OCI-LY7 (cell line): ENCODE measurements at regions not wholly inside any gene's neighbourhood (a gene's known extent, or its start where the extent isn't known, plus 50 kb on each side); places are given as distances from the start of the nearest gene placed in this dataset.

Experiments
- BruUV-seq: library from RNA; stranded (reverse); fragments of 400-500 nt; replicated peaks from 2 replicates; lab custom pipeline; 2021; lab: Mats Ljungman, UMichigan
- CTCF ChIA-PET: fragments of 300-600 bp; sonication (Branson Sonifier 250); formaldehyde crosslinking; loops from one replicate; lab custom pipeline; 2022; ENCODE audit warnings: antibody characterized with exemption; ENCODE audit not compliant: unreplicated experiment; lab: Charles Lee
- POLR2A ChIA-PET: fragments of 300-600 bp; sonication (Branson Sonifier 250); formaldehyde crosslinking; loops from one replicate; lab custom pipeline; 2022; ENCODE audit warnings: antibody characterized with exemption; lab: Charles Lee
- DNase-seq: peaks from one replicate; pipeline ENCODE4 v3.0.0-alpha.2; 2015; ENCODE audit warnings: low spot score
- H2AFZ ChIP-seq: fragments of 200-600 bp; sonication (generic), shearing (Covaris generic); 2 replicates; pipeline ENCODE4 v1.6.1; 2014; ENCODE audit warnings: mild to moderate bottlenecking, antibody characterized with exemption, low read length, moderate library complexity
- H3K27ac ChIP-seq: fragments of 200-600 bp; sonication (generic); 2 replicates; pipeline ENCODE4 v1.5.1; 2014; ENCODE audit warnings: mixed run types, low read depth, mild to moderate bottlenecking, moderate library complexity, low read length, inconsistent platforms; ENCODE audit not compliant: poor library complexity, severe bottlenecking
- H3K36me3 ChIP-seq: fragments of 200-600 bp; sonication (generic); 2 replicates; pipeline ENCODE4 v1.6.1; 2014; ENCODE audit warnings: mild to moderate bottlenecking, antibody characterized with exemption, low read length, moderate library complexity, mixed read lengths; ENCODE audit not compliant: insufficient read depth
- H3K4me1 ChIP-seq: fragments of 200-600 bp; sonication (generic); 2 replicates; pipeline ENCODE4 v1.5.1; 2014; ENCODE audit warnings: mild to moderate bottlenecking, low read length; ENCODE audit not compliant: insufficient read depth, poor library complexity, severe bottlenecking
- H3K4me2 ChIP-seq: fragments of 200-600 bp; sonication (generic); 2 replicates; pipeline ENCODE4 v1.6.1; 2014; ENCODE audit warnings: mild to moderate bottlenecking, low read length
- H3K4me3 ChIP-seq: fragments of 200-600 bp; sonication (generic); 2 replicates; pipeline ENCODE4 v1.5.1; 2014; ENCODE audit warnings: mild to moderate bottlenecking, low read depth, low read length; ENCODE audit not compliant: poor library complexity, severe bottlenecking
- H3K79me2 ChIP-seq: fragments of 200-600 bp; sonication (generic); 2 replicates; pipeline ENCODE4 v1.6.1; 2016; ENCODE audit warnings: low read depth, mild to moderate bottlenecking, low read length, moderate library complexity, mixed read lengths; ENCODE audit not compliant: insufficient read depth
- H3K9me2 ChIP-seq: fragments of 200-600 bp; sonication (generic); 2 replicates; pipeline ENCODE4 v1.6.1; 2016; ENCODE audit warnings: mild to moderate bottlenecking, low read length, mixed read lengths; ENCODE audit not compliant: insufficient read depth
- H3K9me3 ChIP-seq: fragments of 200-600 bp; sonication (generic); 2 replicates; pipeline ENCODE4 v1.6.1; 2014; ENCODE audit warnings: mild to moderate bottlenecking, mixed run types, low read length, mixed read lengths
- H4K20me1 ChIP-seq: fragments of 200-600 bp; sonication (generic); 2 replicates; pipeline ENCODE4 v1.6.1; 2014; ENCODE audit warnings: mild to moderate bottlenecking, antibody characterized with exemption, low read length, moderate library complexity, mixed read lengths; ENCODE audit not compliant: insufficient read depth
- CTCF ChIP-seq: fragments of 200-600 bp; sonication (generic); conservative IDR thresholded peaks from 2 replicates; pipeline ENCODE4 v1.5.1; 2014; ENCODE audit warnings: mild to moderate bottlenecking, antibody characterized with exemption, low read length, moderate library complexity, mixed read lengths
- EZH2phosphoT487 ChIP-seq: fragments of 200-600 bp; sonication (generic); IDR thresholded peaks from 2 replicates; pipeline ENCODE4 v1.6.1; 2018; ENCODE audit warnings: low read depth, borderline replicate concordance, mild to moderate bottlenecking, mixed run types, antibody characterized with exemption, low read length, moderate library complexity, mixed read lengths
- intact Hi-C: fragments of 100-400 bp; cut with micrococcal nuclease; formaldehyde crosslinking; loops from one replicate; pipeline ENCODE4 v1.10.0; 2022; ENCODE audit not compliant: unreplicated experiment

DNA sequence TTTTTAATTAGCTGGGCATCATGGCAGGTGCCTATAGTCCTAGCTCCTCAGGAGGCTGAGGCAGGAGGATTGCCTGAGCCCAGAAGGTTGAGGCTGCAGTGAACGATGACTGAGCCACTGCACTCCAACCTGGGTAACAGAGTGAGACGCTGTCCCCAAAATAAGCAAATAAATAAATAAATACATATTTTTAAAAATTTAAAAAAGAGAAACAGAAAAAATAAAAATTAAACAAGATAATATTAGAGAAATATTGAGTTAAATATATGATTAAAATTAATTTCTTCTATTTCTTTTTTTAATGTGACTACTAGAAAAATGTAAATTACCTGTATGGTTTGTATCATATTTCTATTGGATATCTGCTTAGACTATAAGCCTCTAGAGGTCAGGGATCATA is 59.3 kb upstream of the ATP1A1 start:
- H2AFZ ChIP-seq, result no peak overlapping the region
- TF ChIP-seq EZH2phosphoT487, result no peak
- no peak for TF ChIP-seq CTCF
- H3K4me3 ChIP-seq, result no peak overlapping the region
- peaks cover 31% of the 10 kb centered on the region for H3K4me1 ChIP-seq
- H3K9me3 ChIP-seq, result no peaks in the 10 kb centered on the region
- ChIA-PET CTCF (no interaction called here), POLR2A (interaction anchor here (0.6 kb wide), 1 partner anchor 124 kb away, joined by 4 read pairs; no protein-coding TSS in a partner anchor)
- no TSS peak for BruUV-seq
- H3K79me2 ChIP-seq, result no peaks in the 10 kb centered on the region
- no peaks in the 10 kb centered on the region for H3K36me3 ChIP-seq
- no peak overlapping the region for H3K27ac ChIP-seq
- H3K4me2 ChIP-seq, result no peak overlapping the region
- H4K20me1 ChIP-seq, result no peaks in the 10 kb centered on the region
- DNase-seq, result no peak
- intact Hi-C loops, result no loop called here
- H3K9me2 ChIP-seq, result no peaks in the 10 kb centered on the region

GRCh38 chr1:116314305-116314919 is 58.6 kb upstream of the ATP1A1 start:
- no peak for TF ChIP-seq EZH2phosphoT487
- TF ChIP-seq CTCF, result no peak
- ChIA-PET POLR2A (interaction anchor here (0.6 kb wide), 1 partner anchor 76 kb away, joined by 4 read pairs; no protein-coding TSS in a partner anchor), CTCF (no interaction called here)
- Histone ChIP-seq H3K9me2 (no peaks in the 10 kb centered on the region), H3K27ac (no peak overlapping the region), H2AFZ (no peak overlapping the region), H3K4me3 (no peak overlapping the region), H4K20me1 (no peaks in the 10 kb centered on the region), H3K4me2 (no peak overlapping the region), H3K9me3 (no peaks in the 10 kb centered on the region), H3K4me1 (peaks cover 31% of the 10 kb centered on the region), H3K36me3 (no peaks in the 10 kb centered on the region), H3K79me2 (no peaks in the 10 kb centered on the region)
- intact Hi-C loops, result no loop called here
- DNase-seq, result no peak
- BruUV-seq, result no TSS peak

DNA sequence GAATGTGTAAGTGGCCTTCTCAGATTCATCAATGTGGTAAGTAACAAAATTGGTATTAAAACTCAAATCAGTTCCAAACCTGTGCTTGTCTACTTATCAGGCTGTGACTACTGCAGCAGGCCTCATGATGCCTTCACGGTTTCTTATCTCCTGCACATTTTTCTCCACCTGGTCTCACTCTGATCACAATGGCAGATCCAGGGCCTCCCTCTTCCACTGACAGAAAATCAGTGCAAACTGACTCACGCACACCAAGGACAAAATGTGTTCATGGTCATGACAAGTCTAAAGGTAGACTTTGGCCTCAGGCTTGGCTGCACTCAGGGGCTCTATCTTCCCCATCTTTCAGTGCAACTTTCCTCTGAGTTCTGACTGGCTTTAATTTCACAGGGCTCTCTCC is 56.7 kb upstream of the ATP1A1 start:
- Histone ChIP-seq H3K9me3 (no peaks in the 10 kb centered on the region), H3K79me2 (no peaks in the 10 kb centered on the region), H3K4me1 (peaks cover 37% of the 10 kb centered on the region), H3K9me2 (no peaks in the 10 kb centered on the region), H3K36me3 (no peaks in the 10 kb centered on the region), H3K4me3 (no peak overlapping the region), H3K27ac (no peak overlapping the region), H2AFZ (peak overlapping the region; percentile 64; the same call in 1 of the 2 replicates), H3K4me2 (no peak overlapping the region), H4K20me1 (no peaks in the 10 kb centered on the region)
- CTCF ChIA-PET, result no interaction called here
- BruUV-seq, result no TSS peak
- DNase-seq, result no peak
- no peak for TF ChIP-seq CTCF
- no peak for TF ChIP-seq EZH2phosphoT487
- POLR2A ChIA-PET, result interaction anchor here (1.2 kb wide), 1 partner anchor 89 kb away, joined by 3 read pairs; no protein-coding TSS in a partner anchor
- intact Hi-C loops, result no loop called here
